ENCODE measurements at regions not wholly inside any gene's neighbourhood (a gene's known extent, or its start where the extent isn't known, plus 50 kb on each side); places are given as distances from the start of the nearest gene placed in this dataset.

DNA sequence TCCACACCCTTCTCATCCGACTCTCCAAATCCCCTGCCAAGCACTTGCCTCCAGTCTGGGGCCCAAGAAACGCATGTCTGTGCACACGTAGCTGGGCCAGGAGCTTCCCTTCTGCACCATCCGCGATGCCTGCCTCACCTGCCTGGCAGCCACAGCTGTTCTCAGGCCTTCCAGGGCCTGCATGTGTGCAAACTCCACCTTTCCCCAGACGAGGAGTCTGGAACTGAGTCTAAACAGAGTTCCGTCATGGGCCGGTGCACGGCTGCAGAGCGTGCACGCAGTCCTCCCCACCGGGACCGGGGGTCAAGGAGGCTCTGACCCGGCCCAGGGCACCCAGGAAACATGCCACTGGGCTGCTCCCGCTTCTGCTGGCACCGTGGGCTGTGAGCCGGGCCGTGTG, 66.8 kb upstream of the SALL3 start:
- Histone ChIP-seq H3K27me3 (ENCODE audit: control insufficient read depth in 1 of 2, insufficient read depth in 1 of 2, low read length in 2 of 2) (no peaks in the 10 kb centered on the region), H3K9ac (ENCODE audit: low read length) (no peak overlapping the region), H3K36me3 (ENCODE audit: control insufficient read depth in 1 of 2, insufficient read depth in 2 of 2, low read depth in 1 of 2, low read length in 2 of 2) (no peaks in the 10 kb centered on the region), H3K4me1 (ENCODE audit: control insufficient read depth, insufficient read depth, low read depth, low read length) (no peaks in the 10 kb centered on the region), H3K4me3 (ENCODE audit: insufficient read depth in 1 of 2, low read depth in 1 of 2, low read length in 2 of 2) (no peak overlapping the region), H3K9me3 (ENCODE audit: control insufficient read depth, low read length) (peaks cover 2% of the 10 kb centered on the region), H2BK12ac (ENCODE audit: low read length in 2 of 2) (no peak overlapping the region), H3K4me2 (ENCODE audit: low read length, poor library complexity, severe bottlenecking) (no peak overlapping the region), H2BK15ac (ENCODE audit: low read depth, poor library complexity, severe bottlenecking) (no peak overlapping the region), H4K91ac (ENCODE audit: low read length) (no peak overlapping the region), H3K23ac (ENCODE audit: low read length in 2 of 2) (no peak overlapping the region), H3K14ac (ENCODE audit: low read length in 2 of 2) (no peak overlapping the region), H3K27ac (ENCODE audit: low read length, poor library complexity, severe bottlenecking) (no peak overlapping the region), H3K4ac (ENCODE audit: low read depth in 1 of 2, low read length in 2 of 2) (no peak overlapping the region), H2AFZ (ENCODE audit: low read depth, low read length) (no peak overlapping the region), H3K79me1 (replicated peaks; ENCODE audit: low read length, poor library complexity, severe bottlenecking) (no peaks in the 10 kb centered on the region), H2BK120ac (ENCODE audit: low read depth, low read length) (no peak overlapping the region), H3K18ac (ENCODE audit: low read depth in 1 of 2, low read length in 2 of 2) (no peak overlapping the region), H2AK5ac (ENCODE audit: low read length, severe bottlenecking) (no peak overlapping the region), H2BK5ac (ENCODE audit: low read depth, low read length, poor library complexity, severe bottlenecking) (no peak overlapping the region), H4K8ac (ENCODE audit: low read length) (no peak overlapping the region)
- WGBS = 87% methylated on average over 18 of the region's 18 CpGs
- DNase-seq = no peak

DNA sequence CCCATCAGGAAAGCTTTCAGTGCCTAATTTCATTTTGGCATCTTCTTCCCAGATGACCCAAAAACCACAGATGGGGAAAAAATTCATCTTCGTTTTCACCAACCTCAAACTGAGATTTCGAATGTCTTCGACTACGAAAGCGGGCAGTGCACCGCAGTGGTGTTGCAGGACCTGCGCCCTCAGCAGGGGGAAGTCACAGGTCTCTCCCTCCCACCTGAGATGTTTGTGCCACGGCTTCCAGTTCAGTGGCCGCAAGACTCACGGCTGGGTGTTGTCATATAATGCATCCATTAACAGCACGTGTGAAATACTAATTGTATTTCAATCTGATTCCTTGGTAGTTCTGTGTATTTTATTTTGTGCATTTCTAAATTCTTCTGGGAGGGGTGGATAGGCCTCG, 66.2 kb upstream of the SALL3 start:
- no peak overlapping the region for H4K91ac ChIP-seq (ENCODE audit: low read length)
- no peaks in the 10 kb centered on the region for H3K27me3 ChIP-seq (ENCODE audit: control insufficient read depth in 1 of 2, insufficient read depth in 1 of 2, low read length in 2 of 2)
- H2BK15ac ChIP-seq (ENCODE audit: low read depth, poor library complexity, severe bottlenecking) = no peak overlapping the region
- no peak overlapping the region for H2BK120ac ChIP-seq (ENCODE audit: low read depth, low read length)
- no peak overlapping the region for H3K4me3 ChIP-seq (ENCODE audit: insufficient read depth in 1 of 2, low read depth in 1 of 2, low read length in 2 of 2)
- no peak overlapping the region for H3K4me2 ChIP-seq (ENCODE audit: low read length, poor library complexity, severe bottlenecking)
- no peak overlapping the region for H3K18ac ChIP-seq (ENCODE audit: low read depth in 1 of 2, low read length in 2 of 2)
- no peak overlapping the region for H3K9ac ChIP-seq (ENCODE audit: low read length)
- no peak for DNase-seq
- H3K79me1 ChIP-seq (replicated peaks; ENCODE audit: low read length, poor library complexity, severe bottlenecking) = no peaks in the 10 kb centered on the region
- H3K36me3 ChIP-seq (ENCODE audit: control insufficient read depth in 1 of 2, insufficient read depth in 2 of 2, low read depth in 1 of 2, low read length in 2 of 2) = no peaks in the 10 kb centered on the region
- no peak overlapping the region for H3K4ac ChIP-seq (ENCODE audit: low read depth in 1 of 2, low read length in 2 of 2)
- H2BK5ac ChIP-seq (ENCODE audit: low read depth, low read length, poor library complexity, severe bottlenecking) = no peak overlapping the region
- no peak overlapping the region for H2AK5ac ChIP-seq (ENCODE audit: low read length, severe bottlenecking)
- no peak overlapping the region for H3K27ac ChIP-seq (ENCODE audit: low read length, poor library complexity, severe bottlenecking)
- no peaks in the 10 kb centered on the region for H3K4me1 ChIP-seq (ENCODE audit: control insufficient read depth, insufficient read depth, low read depth, low read length)
- H2BK12ac ChIP-seq (ENCODE audit: low read length in 2 of 2) = no peak overlapping the region
- 90% methylated on average over 12 of the region's 12 CpGs for WGBS
- H4K8ac ChIP-seq (ENCODE audit: low read length) = no peak overlapping the region
- peaks cover 2% of the 10 kb centered on the region for H3K9me3 ChIP-seq (ENCODE audit: control insufficient read depth, low read length)
- no peak overlapping the region for H2AFZ ChIP-seq (ENCODE audit: low read depth, low read length)
- no peak overlapping the region for H3K23ac ChIP-seq (ENCODE audit: low read length in 2 of 2)
- no peak overlapping the region for H3K14ac ChIP-seq (ENCODE audit: low read length in 2 of 2)

DNA sequence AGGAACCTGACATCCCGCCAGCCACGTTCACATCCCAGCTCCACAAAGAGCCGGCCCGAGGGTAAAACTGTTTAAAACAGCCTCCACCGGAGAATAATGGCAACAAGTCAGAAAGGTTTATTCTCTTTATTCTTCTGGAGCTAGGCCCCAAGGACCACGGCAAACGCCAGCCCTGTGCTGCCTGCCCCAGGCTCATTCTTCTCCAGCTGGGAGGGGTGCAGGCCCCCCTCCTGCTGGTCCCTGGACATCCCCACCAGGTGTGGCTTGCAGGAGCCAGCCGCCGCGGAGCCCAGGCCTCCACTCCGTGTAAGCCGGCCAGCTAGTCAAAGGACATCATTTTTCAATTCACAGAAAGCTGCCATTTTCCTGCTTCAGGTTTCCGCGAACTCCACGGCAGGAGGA, 65.8 kb upstream of the SALL3 start:
- Histone ChIP-seq H3K18ac (ENCODE audit: low read depth in 1 of 2, low read length in 2 of 2) (no peak overlapping the region), H2BK5ac (ENCODE audit: low read depth, low read length, poor library complexity, severe bottlenecking) (no peak overlapping the region), H2BK12ac (ENCODE audit: low read length in 2 of 2) (no peak overlapping the region), H3K4me3 (ENCODE audit: insufficient read depth in 1 of 2, low read depth in 1 of 2, low read length in 2 of 2) (no peak overlapping the region), H3K4me1 (ENCODE audit: control insufficient read depth, insufficient read depth, low read depth, low read length) (no peaks in the 10 kb centered on the region), H4K91ac (ENCODE audit: low read length) (no peak overlapping the region), H2AFZ (ENCODE audit: low read depth, low read length) (no peak overlapping the region), H3K27me3 (ENCODE audit: control insufficient read depth in 1 of 2, insufficient read depth in 1 of 2, low read length in 2 of 2) (no peaks in the 10 kb centered on the region), H3K4me2 (ENCODE audit: low read length, poor library complexity, severe bottlenecking) (no peak overlapping the region), H3K4ac (ENCODE audit: low read depth in 1 of 2, low read length in 2 of 2) (no peak overlapping the region), H3K23ac (ENCODE audit: low read length in 2 of 2) (no peak overlapping the region), H3K14ac (ENCODE audit: low read length in 2 of 2) (no peak overlapping the region), H2AK5ac (ENCODE audit: low read length, severe bottlenecking) (no peak overlapping the region), H2BK120ac (ENCODE audit: low read depth, low read length) (no peak overlapping the region), H3K27ac (ENCODE audit: low read length, poor library complexity, severe bottlenecking) (no peak overlapping the region), H3K9ac (ENCODE audit: low read length) (no peak overlapping the region), H2BK15ac (ENCODE audit: low read depth, poor library complexity, severe bottlenecking) (no peak overlapping the region), H3K36me3 (ENCODE audit: control insufficient read depth in 1 of 2, insufficient read depth in 2 of 2, low read depth in 1 of 2, low read length in 2 of 2) (no peaks in the 10 kb centered on the region), H4K8ac (ENCODE audit: low read length) (no peak overlapping the region), H3K9me3 (ENCODE audit: control insufficient read depth, low read length) (peaks cover 2% of the 10 kb centered on the region), H3K79me1 (replicated peaks; ENCODE audit: low read length, poor library complexity, severe bottlenecking) (no peaks in the 10 kb centered on the region)
- no peak for DNase-seq
- 92% methylated on average over 15 of the region's 15 CpGs for WGBS

DNA sequence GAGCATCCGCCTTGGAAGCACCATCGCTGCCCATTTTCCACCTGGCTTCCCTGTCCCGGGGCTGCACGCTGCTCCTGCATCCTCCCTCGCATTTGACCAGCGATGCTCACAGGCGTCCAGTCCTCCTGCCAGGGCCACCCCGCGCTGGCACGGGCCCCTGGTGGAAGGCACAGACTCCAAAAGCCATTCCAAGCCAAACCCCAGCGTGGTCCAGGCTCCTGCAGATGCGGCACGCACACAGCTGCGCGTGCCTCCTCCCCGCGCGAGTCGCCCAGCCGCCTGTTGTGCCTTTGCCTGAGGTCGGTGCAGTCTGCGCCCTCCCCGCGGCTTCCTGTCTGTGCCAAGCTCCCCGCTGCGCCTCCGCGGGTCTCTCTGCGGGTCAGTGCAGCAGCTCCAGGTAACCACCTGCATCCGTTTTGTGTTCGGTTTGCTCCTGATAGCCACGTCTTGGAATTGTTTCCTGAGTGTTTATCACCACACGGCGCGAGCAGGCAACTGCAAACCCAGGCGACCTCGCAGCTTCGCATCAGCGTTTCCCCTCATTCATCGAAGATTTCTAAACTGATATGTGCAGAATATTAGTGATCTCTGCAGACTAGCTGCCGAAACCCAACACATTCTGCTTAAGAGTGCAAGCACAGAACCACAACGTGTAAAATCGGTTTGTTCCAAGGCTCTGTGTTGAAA, 65.2 kb upstream of the SALL3 start:
- Histone ChIP-seq H2BK5ac (ENCODE audit: low read depth, low read length, poor library complexity, severe bottlenecking) (no peak overlapping the region), H2BK120ac (ENCODE audit: low read depth, low read length) (no peak overlapping the region)

More for the DNA sequence above, 65.2 kb upstream of the SALL3 start:
- WGBS = 90% methylated on average over 43 of the region's 43 CpGs
- DNase-seq = no peak
- Histone ChIP-seq H3K14ac (ENCODE audit: low read length in 2 of 2) (no peak overlapping the region), H3K4ac (ENCODE audit: low read depth in 1 of 2, low read length in 2 of 2) (no peak overlapping the region), H3K4me2 (ENCODE audit: low read length, poor library complexity, severe bottlenecking) (no peak overlapping the region), H4K8ac (ENCODE audit: low read length) (no peak overlapping the region), H3K9ac (ENCODE audit: low read length) (no peak overlapping the region), H2BK15ac (ENCODE audit: low read depth, poor library complexity, severe bottlenecking) (no peak overlapping the region), H2BK12ac (ENCODE audit: low read length in 2 of 2) (no peak overlapping the region), H3K36me3 (ENCODE audit: control insufficient read depth in 1 of 2, insufficient read depth in 2 of 2, low read depth in 1 of 2, low read length in 2 of 2) (no peaks in the 10 kb centered on the region), H3K9me3 (ENCODE audit: control insufficient read depth, low read length) (peaks cover 2% of the 10 kb centered on the region), H3K27ac (ENCODE audit: low read length, poor library complexity, severe bottlenecking) (no peak overlapping the region), H3K18ac (ENCODE audit: low read depth in 1 of 2, low read length in 2 of 2) (no peak overlapping the region), H3K79me1 (replicated peaks; ENCODE audit: low read length, poor library complexity, severe bottlenecking) (no peaks in the 10 kb centered on the region), H2AK5ac (ENCODE audit: low read length, severe bottlenecking) (no peak overlapping the region), H3K4me3 (ENCODE audit: insufficient read depth in 1 of 2, low read depth in 1 of 2, low read length in 2 of 2) (no peak overlapping the region), H3K4me1 (ENCODE audit: control insufficient read depth, insufficient read depth, low read depth, low read length) (no peaks in the 10 kb centered on the region), H2AFZ (ENCODE audit: low read depth, low read length) (no peak overlapping the region), H3K23ac (ENCODE audit: low read length in 2 of 2) (no peak overlapping the region), H4K91ac (ENCODE audit: low read length) (no peak overlapping the region), H3K27me3 (ENCODE audit: control insufficient read depth in 1 of 2, insufficient read depth in 1 of 2, low read length in 2 of 2) (no peaks in the 10 kb centered on the region)

Measured in mesenchymal stem cell (in vitro differentiated cells and primary cell).